COLO668 (cell line): ENCODE measurements at regions not wholly inside any gene's neighbourhood (a gene's known extent, or its start where the extent isn't known, plus 50 kb on each side); places are given as distances from the start of the nearest gene placed in this dataset.

ENCODE experiments used
- DNase-seq: peaks from one replicate; lab custom pipeline; 2025; ENCODE audit not compliant: unreplicated experiment; lab: John Stamatoyannopoulos, UW

DNA sequence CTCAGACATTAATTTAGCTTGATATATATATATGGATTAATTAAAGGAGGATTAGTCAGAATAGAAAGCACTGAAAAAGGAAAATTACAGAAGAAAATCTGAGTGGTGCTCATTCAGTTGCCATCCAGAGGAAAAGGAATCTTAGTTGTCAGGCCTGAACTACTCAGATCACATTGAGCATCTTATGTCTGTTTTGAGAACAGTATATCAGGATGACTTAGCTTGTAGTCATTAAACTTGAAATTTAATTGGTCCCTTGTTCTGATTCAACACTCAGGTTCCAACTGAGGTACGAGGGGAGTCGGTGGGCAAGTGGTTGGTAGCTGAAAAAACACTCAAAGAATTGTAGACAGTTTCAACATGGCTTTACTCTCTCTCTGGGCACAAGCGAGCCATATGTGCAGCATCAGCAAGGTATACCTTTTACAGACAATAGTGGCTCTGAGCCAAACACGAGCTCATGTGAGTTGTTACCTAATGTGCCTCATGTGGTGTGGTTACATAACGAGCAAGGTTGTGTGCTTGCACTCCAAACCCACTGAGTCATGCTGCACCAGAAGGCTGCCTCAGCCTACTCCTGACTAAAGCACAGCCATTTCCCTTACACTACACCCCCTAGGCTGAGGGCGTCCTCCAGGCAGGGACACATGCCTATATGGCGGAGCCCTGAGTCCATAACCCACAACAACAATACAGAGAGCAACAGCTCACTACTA lies 73.0 kb upstream of the HMGN3 start:
- no peak for DNase-seq

DNA sequence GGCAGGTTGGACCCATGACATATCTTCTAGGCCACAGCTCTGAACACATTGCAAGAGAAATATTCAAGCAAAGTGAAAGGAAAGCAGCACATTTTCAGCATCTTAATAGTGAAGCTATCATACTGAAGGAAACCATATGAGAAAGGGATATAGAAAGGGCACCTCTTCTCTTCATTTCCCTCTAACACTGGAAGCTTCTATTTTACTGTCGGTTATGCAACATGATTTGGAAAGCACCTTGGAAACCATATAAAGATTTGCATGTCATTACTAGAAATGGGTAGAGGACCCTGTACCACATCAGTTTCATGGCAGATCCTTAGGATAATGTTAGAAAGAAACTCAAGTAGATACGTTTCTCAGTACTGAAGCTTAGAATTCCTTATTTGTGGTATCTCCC lies 70.5 kb upstream of the HMGN3 start:
- no peak for DNase-seq

DNA sequence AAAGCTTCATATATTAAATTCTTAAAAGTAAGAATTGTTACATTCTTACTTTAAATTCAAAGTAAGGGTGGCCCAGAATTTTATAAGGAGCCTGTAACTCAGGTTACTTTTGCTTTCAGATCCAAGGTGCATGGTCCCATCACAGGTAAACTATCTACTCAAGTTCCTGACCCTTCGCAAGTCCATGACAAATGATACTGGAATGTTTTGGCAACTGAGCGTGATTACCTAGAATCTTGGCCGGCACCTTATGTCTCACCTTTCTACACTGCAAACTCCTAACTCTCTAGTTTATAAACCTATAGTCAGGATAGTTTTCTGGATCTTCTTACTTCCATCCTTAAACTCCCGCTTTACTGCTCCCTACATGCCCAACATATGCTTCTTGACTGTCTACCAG lies 67.9 kb upstream of the HMGN3 start:
- no peak for DNase-seq

DNA sequence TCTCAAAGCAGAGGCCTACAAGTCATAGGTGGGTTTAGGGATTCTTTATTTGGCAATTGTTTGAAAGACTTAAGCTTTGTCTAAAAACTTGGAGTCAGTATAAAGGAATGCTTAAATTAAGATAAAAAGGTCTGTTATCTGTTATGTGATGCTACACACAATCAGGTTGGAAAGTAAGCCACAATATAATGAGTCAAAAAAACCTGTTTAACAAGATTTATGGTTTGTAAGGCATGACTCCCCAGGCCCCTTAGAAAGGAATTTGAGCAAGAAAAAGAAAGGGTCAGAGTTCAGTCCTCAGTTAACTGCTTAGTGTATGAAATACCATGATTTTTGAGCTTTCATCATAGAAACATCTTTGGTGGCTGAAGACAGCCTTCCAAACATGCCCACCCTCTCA lies 66.8 kb upstream of the HMGN3 start:
- no peak for DNase-seq

DNA sequence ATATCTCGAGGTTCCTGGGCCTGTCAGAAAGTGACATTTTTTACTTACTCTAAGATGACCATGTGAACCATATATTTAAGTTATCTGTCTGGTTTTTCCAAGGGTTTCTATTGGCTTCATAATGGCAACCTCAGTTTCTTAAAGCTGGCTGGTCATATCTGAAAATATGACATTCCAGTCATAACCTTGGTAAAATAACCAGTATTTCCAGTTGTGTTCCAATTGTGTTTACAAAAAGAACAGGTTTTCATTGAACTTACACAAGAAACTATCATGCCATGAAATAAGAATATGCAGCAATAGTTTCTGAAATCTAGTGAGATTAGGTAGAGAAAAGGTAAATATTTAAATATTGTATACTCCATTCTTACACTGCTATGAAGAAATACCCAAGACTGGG lies 61.7 kb upstream of the HMGN3 start:
- no peak for DNase-seq
